K562 (cell line): ENCODE measurements at regions not wholly inside any gene's neighbourhood (a gene's known extent, or its start where the extent isn't known, plus 50 kb on each side); places are given as distances from the start of the nearest gene placed in this dataset.

Source experiments
- ATAC-seq: fragments of 200-7000 bp; cut with Tn5 transposase; 3 replicates; pipeline ENCODE4 v1.9.1; 2020; ENCODE audit warnings: moderate library complexity
- BruUV-seq: library from RNA; stranded (reverse); fragments of 400-500 nt; replicated peaks from 2 replicates; lab custom pipeline; 2021; lab: Mats Ljungman, UMichigan
- CTCF ChIA-PET: fragments of 300-600 bp; formaldehyde crosslinking; extraction: SDS; loops from one replicate; lab custom pipeline; 2021; ENCODE audit warnings: low intra/inter-chr PET ratio; lab: Yijun Ruan, JAX
- POLR2A ChIA-PET: fragments of 300-600, 350-650 bp; sonication (Branson Sonifier 250); formaldehyde crosslinking; extraction: SDS; loops from one replicate; lab custom pipeline; 2021; ENCODE audit warnings: antibody characterized with exemption, inconsistent platforms; lab: Yijun Ruan, JAX
- DNase-seq, 4 experiments: peaks; one replicate each; pipeline versions ENCODE4 v3.0.0 to v3.0.0-alpha.2; 2011 to 2018; ENCODE audit warnings: low spot score in 3 of 4, mixed read lengths in 3 of 4; ENCODE audit errors: extremely low read depth in 1 of 4
- FAIRE-seq: peaks from 2 replicates; lab custom pipeline; 2011; peaks lifted over from hg19 to GRCh38; lab: Jason Lieb, UNC
- H2AFZ ChIP-seq: 2 replicates; pipeline ENCODE4 v1.6.0; 2011; ENCODE audit warnings: low read depth, low read length, control low read depth, inconsistent platforms
- H3K27ac ChIP-seq: fragments of 200-600 bp; 3 replicates; pipeline ENCODE4 v1.8.0; 2011; ENCODE audit warnings: low read depth, mild to moderate bottlenecking, control low read depth, inconsistent platforms, low read length, moderate library complexity, mixed read lengths; ENCODE audit errors: extremely low read depth
- H3K27me3 ChIP-seq, 2 experiments: fragments of 300-600 bp in 1 of 2; 2 replicates in 1 of 2; 3 replicates in 1 of 2; pipeline versions ENCODE4 v1.6.0 to v1.8.0; 2011; ENCODE audit warnings: inconsistent platforms in 2 of 2, low read length in 2 of 2, mild to moderate bottlenecking in 1 of 2, mixed read lengths in 1 of 2, moderate library complexity in 1 of 2; ENCODE audit not compliant: control insufficient read depth in 2 of 2, insufficient read depth in 2 of 2
- H3K36me3 ChIP-seq: fragments of 300-600 bp; 3 replicates; pipeline ENCODE4 v1.8.0; 2011; ENCODE audit warnings: mild to moderate bottlenecking, low read length, inconsistent platforms; ENCODE audit not compliant: control insufficient read depth, insufficient read depth
- H3K4me1 ChIP-seq, 2 experiments: fragments of 200-600 bp in 1 of 2; replicated peaks in 1 of 2; 2 replicates in 1 of 2; 3 replicates in 1 of 2; pipeline versions ENCODE4 v1.5.1 to v1.8.0; 2011; ENCODE audit warnings: inconsistent platforms in 2 of 2, low read length in 2 of 2, mild to moderate bottlenecking in 1 of 2, mixed read lengths in 1 of 2, moderate library complexity in 1 of 2; ENCODE audit not compliant: control insufficient read depth in 2 of 2, insufficient read depth in 2 of 2
- H3K4me2 ChIP-seq: 2 replicates; pipeline ENCODE4 v1.6.1; 2011; ENCODE audit warnings: low read length, control low read depth, inconsistent platforms, mixed read lengths; ENCODE audit not compliant: insufficient read depth
- H3K4me3 ChIP-seq: fragments of 200-600 bp; sonication (generic), shearing (Covaris generic); 2 replicates; pipeline ENCODE4 v1.5.1; 2016; ENCODE audit warnings: control low read depth, inconsistent platforms
- H3K79me2 ChIP-seq: fragments of 200-600 bp; 3 replicates; pipeline ENCODE4 v1.8.0; 2011; ENCODE audit warnings: low read length, inconsistent platforms; ENCODE audit not compliant: control insufficient read depth, insufficient read depth
- H3K9ac ChIP-seq, 2 experiments: 2 replicates each; pipeline versions ENCODE4 v1.6.0 to v1.6.1; 2011; ENCODE audit warnings: low read depth in 2 of 2, low read length in 2 of 2, control low read depth in 1 of 2, inconsistent platforms in 1 of 2, mild to moderate bottlenecking in 1 of 2, mixed read lengths in 1 of 2; ENCODE audit not compliant: insufficient read depth in 1 of 2
- H3K9me1 ChIP-seq: one replicate; pipeline ENCODE4 v1.6.0; 2011; ENCODE audit warnings: inconsistent platforms, mild to moderate bottlenecking, low read length, moderate library complexity; ENCODE audit not compliant: control insufficient read depth, insufficient read depth
- H3K9me3 ChIP-seq: replicated peaks from 2 replicates; pipeline ENCODE4 v1.5.1; 2011; ENCODE audit warnings: low read depth, low read length, inconsistent platforms; ENCODE audit not compliant: control insufficient read depth, insufficient read depth
- H4K20me1 ChIP-seq: replicated peaks from 2 replicates; pipeline ENCODE4 v1.6.1; 2011; ENCODE audit warnings: low read length, inconsistent platforms, mixed read lengths; ENCODE audit not compliant: control insufficient read depth, insufficient read depth
- ADNP ChIP-seq: fragments of 200-800 bp; sonication (Bioruptor generic); IDR thresholded peaks from 2 replicates; pipeline ENCODE4 v1.6.1; 2016; ENCODE audit warnings: missing genetic modification characterization, missing compliant biosample characterization
- E4F1 ChIP-seq: fragments of 250-450 bp; sonication (Bioruptor Pico); IDR thresholded peaks from 2 replicates; pipeline ENCODE4 v1.5.0; 2021; ENCODE audit warnings: mild to moderate bottlenecking, borderline replicate concordance
- FOXO4 ChIP-seq: fragments of 450-650 bp; formaldehyde crosslinking; IDR thresholded peaks from 2 replicates; pipeline ENCODE4 v1.4.0; 2020; ENCODE audit warnings: mild to moderate bottlenecking, moderate library complexity
- FOXP4 ChIP-seq: sonication (generic); formaldehyde crosslinking; IDR thresholded peaks from 2 replicates; pipeline ENCODE4 v1.8.0; 2022; ENCODE audit warnings: mild to moderate bottlenecking, missing genetic modification reagents, borderline replicate concordance
- GATAD2B ChIP-seq: fragments of 450-650 bp; IDR thresholded peaks from 2 replicates; pipeline ENCODE4 v1.6.1; 2017; ENCODE audit warnings: mild to moderate bottlenecking, borderline replicate concordance
- HLTF ChIP-seq: fragments of 450-650 bp; IDR thresholded peaks from 2 replicates; pipeline ENCODE4 v1.6.1; 2016
- HMGN3 ChIP-seq: IDR thresholded peaks from 2 replicates; pipeline ENCODE4 v1.6.1; 2011; ENCODE audit warnings: borderline replicate concordance, low read depth, mild to moderate bottlenecking, mixed read lengths, low read length; ENCODE audit not compliant: insufficient read length; ENCODE audit errors: extremely low read depth
- PKNOX1 ChIP-seq: fragments of 450-650 bp; IDR thresholded peaks from 2 replicates; pipeline ENCODE4 v1.6.1; 2016
- RBM25 ChIP-seq: fragments of 200-400 bp; formaldehyde crosslinking; IDR thresholded peaks from 2 replicates; pipeline ENCODE4 v1.6.1; 2018; ENCODE audit warnings: low read length, low read depth, moderate library complexity; ENCODE audit not compliant: severe bottlenecking
- ZBTB9 ChIP-seq: fragments of 450-650 bp; formaldehyde crosslinking; IDR thresholded peaks from 2 replicates; pipeline ENCODE4 v1.4.0; 2020; ENCODE audit warnings: mild to moderate bottlenecking, moderate library complexity
- ZFP36 ChIP-seq: fragments of 150-350 bp; IDR thresholded peaks from 2 replicates; pipeline ENCODE4 v1.6.1; 2018; ENCODE audit warnings: low read length, low read depth; ENCODE audit not compliant: partially characterized antibody
- ZNF644 ChIP-seq: fragments of 200-800 bp; sonication (Bioruptor generic); IDR thresholded peaks from 2 replicates; pipeline ENCODE4 v1.6.1; 2016; ENCODE audit warnings: low read depth, missing genetic modification characterization, missing compliant biosample characterization
- in situ Hi-C: fragments of 300-500 bp; cut with MboI; formaldehyde crosslinking; loops from 4 replicates; pipeline ENCODE4 v1.15.0; 2018; ENCODE audit warnings: inconsistent platforms, mixed read lengths
- intact Hi-C: fragments of 100-400 bp; cut with micrococcal nuclease; formaldehyde crosslinking; loops from 2 replicates; pipeline ENCODE4 v1.14.2; 2022
- TF ChIP-seq, protein P1 (sequence below): sonication (generic); formaldehyde crosslinking; IDR thresholded peaks from 2 replicates; pipeline ENCODE4 v1.8.0; 2022; ENCODE audit warnings: missing genetic modification reagents, mild to moderate bottlenecking, moderate library complexity, borderline replicate concordance

GRCh38 chr16:85184404-85184803 lies 72.1 kb upstream of the CIBAR2 start:
- Histone ChIP-seq H3K36me3 (peaks cover 34% of the 10 kb centered on the region; the same call in 2 of the 3 replicates), H2AFZ (no peak overlapping the region), H3K4me1 (peaks cover 16 to 50% of the 10 kb centered on the region in 2 experiments), H3K4me2 (no peak overlapping the region), H3K79me2 (peaks cover 44% of the 10 kb centered on the region), H3K4me3 (no peak overlapping the region), H3K27me3 (no peaks in the 10 kb centered on the region), H4K20me1 (peaks cover 39% of the 10 kb centered on the region), H3K27ac (no peak overlapping the region), H3K9me3 (no peaks in the 10 kb centered on the region), H3K9me1 (peaks cover 7% of the 10 kb centered on the region), H3K9ac (no peak overlapping the region)
- CTCF ChIA-PET: no interaction called here
- POLR2A ChIA-PET: interaction anchor here (1.0 to 2.1 kb wide), 2 partner anchors 13 to 16 kb away, joined by 3 to 10 read pairs; no protein-coding TSS in a partner anchor
- intact Hi-C loops: no loop called here
- DNase-seq (no peak), ATAC-seq (no peak), FAIRE-seq (no peak)
- in situ Hi-C loops: no loop called here
- no TSS peak for BruUV-seq
- no peak for TF ChIP-seq ZNF644 (tag)
- TF ChIP-seq, protein P1, sequence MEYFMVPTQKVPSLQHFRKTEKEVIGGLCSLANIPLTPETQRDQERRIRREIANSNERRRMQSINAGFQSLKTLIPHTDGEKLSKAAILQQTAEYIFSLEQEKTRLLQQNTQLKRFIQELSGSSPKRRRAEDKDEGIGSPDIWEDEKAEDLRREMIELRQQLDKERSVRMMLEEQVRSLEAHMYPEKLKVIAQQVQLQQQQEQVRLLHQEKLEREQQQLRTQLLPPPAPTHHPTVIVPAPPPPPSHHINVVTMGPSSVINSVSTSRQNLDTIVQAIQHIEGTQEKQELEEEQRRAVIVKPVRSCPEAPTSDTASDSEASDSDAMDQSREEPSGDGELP: no peak
- TF ChIP-seq FOXP4 (CRISPR knock-in tag): no peak
- TF ChIP-seq FOXO4 (CRISPR knock-in tag): no peak
- TF ChIP-seq E4F1 (CRISPR knock-in tag): no peak
- no peak for TF ChIP-seq PKNOX1
- TF ChIP-seq ADNP (tag): no peak
- TF ChIP-seq HLTF: no peak
- TF ChIP-seq ZBTB9 (CRISPR knock-in tag): no peak
- peak; percentile 62 for TF ChIP-seq RBM25
- TF ChIP-seq GATAD2B: no peak
- TF ChIP-seq HMGN3: no peak
- TF ChIP-seq ZFP36: peak; percentile 17
